ENCODE measurements at regions not wholly inside any gene's neighbourhood (a gene's known extent, or its start where the extent isn't known, plus 50 kb on each side); places are given as distances from the start of the nearest gene placed in this dataset.
A peak's percentile ranks its signal among the peaks of the same experiment; 100 is the strongest.

GRCh38 chr2:208638059-208638458 is 231.5 kb downstream of the PTH2R start:
- no peak overlapping the region for H3K14ac ChIP-seq (ENCODE audit: insufficient read depth, low read length)
- no peak overlapping the region for H2BK20ac ChIP-seq (ENCODE audit: low read depth, low read length, poor library complexity, severe bottlenecking)
- H2BK5ac ChIP-seq (ENCODE audit: insufficient read length, low read length) = no peak overlapping the region
- no peak for DNase-seq
- no peaks in the 10 kb centered on the region for H3K36me3 Mint-ChIP-seq (ENCODE audit: insufficient read depth in 1 of 3, low read depth in 3 of 3)
- no peaks in the 10 kb centered on the region; a peak in 2 of 5 replicates for H3K9me3 Mint-ChIP-seq
- no peak overlapping the region for H2BK12ac ChIP-seq (ENCODE audit: insufficient read length, low read depth, low read length)
- H3K79me2 ChIP-seq (ENCODE audit: insufficient read depth, low read length) = no peaks in the 10 kb centered on the region
- no peaks in the 10 kb centered on the region; the same call in 1 of the 2 replicates for H3K27me3 Mint-ChIP-seq (ENCODE audit: low read depth)
- H3K4me3 Mint-ChIP-seq = no peak overlapping the region
- no peaks in the 10 kb centered on the region for H3K23me2 ChIP-seq (ENCODE audit: insufficient read length, low read depth, low read length, poor library complexity, severe bottlenecking)
- H3K27me3 ChIP-seq (ENCODE audit: insufficient read depth, low read length) = no peaks in the 10 kb centered on the region
- no peak overlapping the region for H2BK15ac ChIP-seq (ENCODE audit: low read depth, low read length)
- H3K9ac ChIP-seq (ENCODE audit: extremely low read depth, insufficient read length, low read length) = no peak overlapping the region
- no peak overlapping the region for H3K56ac ChIP-seq (ENCODE audit: insufficient read length, low read depth, low read length)
- H3K27ac ChIP-seq (ENCODE audit: insufficient read length, low read depth, low read length) = no peak overlapping the region
- H3K4me1 ChIP-seq (ENCODE audit: insufficient read depth, low read length) = no peaks in the 10 kb centered on the region
- no peak overlapping the region for H4K8ac ChIP-seq (replicated peaks; ENCODE audit: insufficient read length, low read depth, low read length)
- H2BK120ac ChIP-seq (ENCODE audit: low read depth, low read length, poor library complexity, severe bottlenecking) = no peak overlapping the region
- TF ChIP-seq, protein P1, sequence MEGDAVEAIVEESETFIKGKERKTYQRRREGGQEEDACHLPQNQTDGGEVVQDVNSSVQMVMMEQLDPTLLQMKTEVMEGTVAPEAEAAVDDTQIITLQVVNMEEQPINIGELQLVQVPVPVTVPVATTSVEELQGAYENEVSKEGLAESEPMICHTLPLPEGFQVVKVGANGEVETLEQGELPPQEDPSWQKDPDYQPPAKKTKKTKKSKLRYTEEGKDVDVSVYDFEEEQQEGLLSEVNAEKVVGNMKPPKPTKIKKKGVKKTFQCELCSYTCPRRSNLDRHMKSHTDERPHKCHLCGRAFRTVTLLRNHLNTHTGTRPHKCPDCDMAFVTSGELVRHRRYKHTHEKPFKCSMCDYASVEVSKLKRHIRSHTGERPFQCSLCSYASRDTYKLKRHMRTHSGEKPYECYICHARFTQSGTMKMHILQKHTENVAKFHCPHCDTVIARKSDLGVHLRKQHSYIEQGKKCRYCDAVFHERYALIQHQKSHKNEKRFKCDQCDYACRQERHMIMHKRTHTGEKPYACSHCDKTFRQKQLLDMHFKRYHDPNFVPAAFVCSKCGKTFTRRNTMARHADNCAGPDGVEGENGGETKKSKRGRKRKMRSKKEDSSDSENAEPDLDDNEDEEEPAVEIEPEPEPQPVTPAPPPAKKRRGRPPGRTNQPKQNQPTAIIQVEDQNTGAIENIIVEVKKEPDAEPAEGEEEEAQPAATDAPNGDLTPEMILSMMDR (conservative IDR thresholded peaks at IDR 0.05) = no peak
- H4K91ac ChIP-seq (ENCODE audit: insufficient read length, low read depth, low read length) = no peak overlapping the region
- no peaks in the 10 kb centered on the region for H3K9me3 ChIP-seq (ENCODE audit: control insufficient read depth, low read depth, low read length)
- no peak overlapping the region for H2AK5ac ChIP-seq (ENCODE audit: insufficient read length, low read length)
- H4K20me1 ChIP-seq (ENCODE audit: control insufficient read depth, insufficient read depth, insufficient read length) = no peaks in the 10 kb centered on the region
- no peak overlapping the region for H3K23ac ChIP-seq (ENCODE audit: insufficient read length, low read depth, low read length)
- H3K4me2 ChIP-seq (ENCODE audit: insufficient read depth, insufficient read length, low read length) = no peak overlapping the region
- H4K5ac ChIP-seq (ENCODE audit: insufficient read length, low read depth, low read length) = no peak overlapping the region
- H3K4ac ChIP-seq (ENCODE audit: low read depth, low read length) = no peak overlapping the region
- no peak overlapping the region for H2AFZ ChIP-seq (ENCODE audit: low read length)
- H3K18ac ChIP-seq (ENCODE audit: insufficient read length, low read depth, low read length) = no peak overlapping the region
- peak overlapping the region in 1 of 3 experiments; percentile 8; a peak in 2 of 7 replicates for H3K27ac Mint-ChIP-seq
- no peak overlapping the region for H3T11ph ChIP-seq (ENCODE audit: low read length)
- no peaks in the 10 kb centered on the region for H3K4me1 Mint-ChIP-seq
- no peaks in the 10 kb centered on the region for H3K79me1 ChIP-seq (ENCODE audit: insufficient read depth, low read depth, low read length, poor library complexity, severe bottlenecking)

All from H9 (cell line).